Stimulated activated CD4-positive, alpha-beta T cell treated with anti-CD3 and anti-CD28 coated beads, Interleukin-1b, Interleukin-23, amount 100 ng/mL, for 48 hours (primary cell): ENCODE measurements at regions not wholly inside any gene's neighbourhood (a gene's known extent, or its start where the extent isn't known, plus 50 kb on each side); places are given as distances from the start of the nearest gene placed in this dataset.

Experiments used
- DNase-seq: peaks from one replicate; pipeline ENCODE4 v3.0.0-alpha.2; 2020

DNA sequence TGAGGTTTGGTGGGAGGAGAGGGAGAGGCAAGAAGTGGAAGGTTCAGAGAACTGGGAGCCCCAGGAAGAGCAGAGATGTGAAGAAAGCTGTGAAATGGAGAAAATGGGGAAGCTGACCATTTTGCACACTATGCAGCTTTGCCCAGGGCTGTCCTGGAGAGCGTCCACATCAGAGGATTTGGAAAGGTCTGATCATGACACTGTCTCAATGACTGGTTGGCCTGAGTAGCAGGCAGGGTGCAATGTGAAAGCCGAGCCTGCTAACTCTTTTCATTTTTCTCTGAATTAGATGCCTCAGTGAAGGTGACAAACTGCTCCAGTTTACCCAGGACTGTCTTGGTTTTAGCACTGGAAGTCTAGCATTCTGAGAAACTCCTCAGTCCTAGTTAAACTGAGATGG lies 330.1 kb upstream of the RPS6KA3 start:
- DNase-seq: no peak

DNA sequence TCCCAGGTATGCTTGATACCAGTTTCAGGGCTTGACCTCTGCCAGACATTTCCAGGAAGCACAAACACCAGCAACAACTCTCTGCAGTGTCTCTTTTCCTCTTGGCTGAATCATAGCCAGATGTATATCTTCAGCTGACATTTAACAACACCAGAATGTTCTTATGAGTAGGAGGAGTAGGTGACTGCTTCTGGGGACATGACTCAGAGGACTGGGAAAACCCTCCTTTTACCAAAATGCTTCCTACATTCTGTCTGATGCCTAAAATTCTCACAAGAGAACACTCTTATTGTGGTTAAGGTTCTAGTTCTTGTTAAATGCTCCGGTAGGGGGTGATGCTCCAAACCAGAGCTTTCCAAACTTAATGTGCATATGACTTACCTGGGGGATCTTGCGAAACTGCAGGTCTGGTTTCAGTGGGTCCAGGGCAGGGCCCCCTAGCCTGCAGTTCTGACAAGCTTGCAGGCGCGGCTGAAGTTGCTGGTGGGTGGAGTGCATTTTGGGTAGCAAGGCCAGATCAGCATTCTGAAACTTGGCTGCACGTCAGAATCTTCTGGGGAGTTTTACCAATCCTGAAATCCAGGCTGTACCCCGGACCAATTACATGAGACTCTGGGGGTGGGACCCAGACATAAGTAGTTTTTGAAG lies 329.3 kb upstream of the RPS6KA3 start:
- peak; percentile 68 for DNase-seq

DNA sequence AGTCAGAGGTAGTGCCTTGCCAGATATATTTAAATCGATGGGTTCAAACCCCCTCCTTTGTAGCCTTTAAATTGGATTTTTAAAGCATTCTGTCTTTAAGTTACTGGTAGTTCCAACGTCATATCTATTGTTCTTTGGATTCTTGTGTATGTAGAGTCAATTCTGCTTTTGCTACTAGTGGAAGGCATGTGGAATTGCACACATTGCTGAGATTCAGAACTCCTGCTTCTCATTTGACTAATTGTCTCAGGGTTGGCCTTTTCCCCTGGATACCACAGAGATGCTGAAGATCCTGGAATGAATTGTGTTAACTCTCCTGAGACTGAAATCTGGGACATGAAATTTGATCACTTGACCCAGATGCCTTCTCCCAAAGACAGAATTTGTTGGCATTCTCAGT lies 328.3 kb upstream of the RPS6KA3 start:
- no peak for DNase-seq

DNA sequence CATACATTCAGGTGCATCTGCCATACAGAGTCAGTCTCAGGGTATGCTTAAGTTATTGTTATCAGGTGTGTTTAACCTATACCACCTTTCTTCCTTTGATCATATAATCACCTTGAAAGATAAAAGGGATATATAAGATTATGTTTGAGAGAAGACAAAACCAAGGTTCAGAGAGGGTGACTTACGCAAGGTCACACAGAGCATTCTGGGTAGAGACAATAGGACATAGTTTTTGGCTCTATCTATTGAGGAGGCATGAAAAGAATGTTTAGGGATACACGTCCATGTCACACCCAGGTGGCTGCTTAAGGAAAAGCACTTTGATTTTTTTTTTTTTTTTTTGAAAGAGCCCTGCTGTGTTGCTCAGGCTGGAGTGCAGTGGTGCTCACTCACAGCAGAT lies 327.1 kb upstream of the RPS6KA3 start:
- no peak for DNase-seq

DNA sequence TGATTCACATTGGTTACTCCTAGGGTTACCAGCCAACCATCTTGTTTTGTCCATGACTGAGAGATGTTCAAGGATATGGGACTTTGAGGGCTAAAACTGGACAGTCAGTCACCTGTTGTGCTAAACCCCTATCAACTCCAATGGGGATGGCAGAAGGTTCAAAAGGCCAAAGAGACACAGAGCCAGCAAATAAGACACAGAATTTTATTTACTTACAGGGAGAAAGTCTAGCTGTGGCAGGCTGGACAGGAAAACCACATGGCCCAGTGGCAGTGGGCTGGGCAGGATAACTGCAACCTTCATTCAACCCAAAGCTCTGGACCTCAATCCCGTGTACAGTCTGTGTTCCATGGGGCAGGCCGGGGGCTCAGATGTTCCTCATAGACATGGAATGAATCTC lies 326.7 kb upstream of the RPS6KA3 start:
- DNase-seq: no peak

DNA sequence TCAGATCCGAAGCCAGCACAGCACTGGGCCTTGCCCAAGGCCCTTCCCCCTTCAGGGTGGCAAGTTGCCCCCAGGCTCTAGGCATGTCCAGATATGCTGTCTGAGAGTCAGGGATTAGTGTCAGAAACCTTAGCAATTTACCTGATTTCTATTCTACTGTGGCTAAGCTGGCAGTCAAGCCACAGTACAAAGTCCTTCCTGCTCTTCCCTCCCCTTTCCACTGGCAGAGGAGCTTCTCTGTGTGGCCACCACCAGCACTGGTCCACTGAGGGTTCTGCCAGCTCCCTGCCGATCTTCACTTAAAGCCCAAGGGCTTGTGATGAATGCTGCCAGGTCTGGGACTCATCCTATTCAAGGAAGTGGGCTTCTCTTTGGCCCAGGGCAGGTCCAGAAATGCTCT lies 324.5 kb upstream of the RPS6KA3 start:
- DNase-seq: no peak

DNA sequence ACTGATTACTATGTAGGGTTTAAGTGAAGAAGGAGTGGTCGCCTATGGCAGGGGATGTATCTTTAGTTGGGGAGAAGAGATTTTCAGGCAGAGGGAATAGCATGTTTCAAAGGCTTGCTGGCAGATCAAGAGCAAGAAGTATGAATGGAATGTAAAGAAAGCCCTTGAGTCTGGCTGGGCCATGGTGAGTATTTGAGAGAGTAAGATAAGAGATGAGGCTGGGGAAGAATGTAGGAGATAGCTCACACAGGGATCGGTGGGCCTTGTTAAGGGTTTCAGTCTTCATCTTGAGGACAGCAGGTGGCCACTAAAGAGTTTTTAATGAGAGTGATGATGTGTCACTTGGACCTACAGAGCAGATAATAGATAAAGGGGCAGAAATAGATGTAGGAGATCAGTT lies 319.1 kb upstream of the RPS6KA3 start:
- DNase-seq: no peak

DNA sequence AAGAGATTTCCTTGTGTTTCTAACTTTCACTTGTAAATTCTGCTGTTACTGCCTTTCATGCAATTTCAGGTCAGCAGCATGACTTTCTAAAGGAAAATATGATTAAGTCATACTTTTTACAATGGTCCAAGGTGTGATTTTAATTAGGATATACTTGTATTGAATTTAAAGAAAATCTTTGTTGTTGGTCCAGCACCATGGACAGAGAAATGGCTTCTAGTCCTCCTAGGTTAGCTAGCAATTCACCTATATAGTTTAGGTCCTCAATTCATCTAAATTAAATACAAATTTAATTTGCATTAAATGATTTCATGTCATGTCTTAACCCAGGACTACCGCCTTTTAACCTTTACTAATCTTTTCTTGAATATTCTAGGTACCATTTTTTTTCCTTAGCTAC lies 304.9 kb upstream of the RPS6KA3 start:
- DNase-seq: no peak

DNA sequence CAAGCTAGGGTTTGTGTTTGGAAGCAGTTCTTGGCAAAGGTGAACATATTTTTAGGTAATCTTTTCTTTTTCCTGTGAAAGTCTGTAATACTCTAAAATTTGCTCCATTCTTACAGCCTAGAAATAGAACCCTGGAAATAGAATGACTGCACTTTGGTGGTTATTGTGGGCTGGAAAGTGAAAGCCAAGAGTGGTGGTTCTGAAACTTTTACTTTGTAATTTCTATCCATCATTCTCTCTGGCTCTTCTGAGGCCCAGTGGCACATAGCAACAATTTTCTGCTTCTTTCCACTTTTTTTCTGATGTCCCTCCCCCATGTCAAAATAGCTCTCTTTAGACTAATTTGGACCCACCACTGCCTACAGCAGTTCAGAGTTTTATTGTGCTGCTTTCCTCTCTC lies 300.4 kb upstream of the RPS6KA3 start:
- no peak for DNase-seq

DNA sequence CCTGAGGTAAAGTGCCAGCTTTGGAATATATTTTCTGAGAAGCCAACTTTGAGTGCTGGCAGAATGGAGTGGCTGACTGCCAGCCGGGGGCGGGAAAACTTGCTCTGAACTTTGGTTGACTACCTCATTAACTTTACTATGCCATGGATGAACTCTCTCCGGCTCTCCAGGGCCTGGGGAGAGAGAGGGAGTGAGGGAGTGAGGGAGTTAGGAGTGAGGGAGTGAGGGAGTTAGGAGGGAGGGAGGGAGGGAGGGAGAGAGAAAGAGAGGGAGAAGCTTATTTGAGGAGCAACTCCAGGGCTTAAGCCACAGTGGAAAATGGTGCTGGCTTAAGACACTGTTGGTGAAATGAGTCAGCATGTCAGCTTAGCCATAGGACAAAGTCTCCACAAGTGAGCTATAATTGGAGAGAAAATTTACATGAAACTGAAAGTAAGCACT lies 280.9 kb upstream of the RPS6KA3 start:
- no peak for DNase-seq

DNA sequence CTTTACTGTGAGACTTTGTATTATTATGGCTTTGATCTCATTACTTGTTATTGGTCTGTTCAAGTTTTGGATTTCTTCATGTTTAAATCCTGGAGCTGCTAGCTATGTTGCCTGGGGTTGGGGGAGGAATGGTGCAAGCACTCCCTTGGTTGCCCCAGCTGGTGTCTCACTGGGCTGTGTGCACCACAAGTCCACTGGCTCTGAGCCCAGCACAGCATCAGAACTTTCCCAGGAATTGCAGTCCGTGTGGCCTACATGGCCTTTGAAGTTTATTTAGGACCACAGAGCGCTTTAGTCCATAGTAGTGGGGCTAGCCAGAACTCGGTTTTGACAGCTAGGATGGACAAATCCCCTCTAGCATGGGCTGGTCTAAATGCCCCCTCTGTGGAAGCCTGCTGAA lies 278.8 kb upstream of the RPS6KA3 start:
- no peak for DNase-seq

DNA sequence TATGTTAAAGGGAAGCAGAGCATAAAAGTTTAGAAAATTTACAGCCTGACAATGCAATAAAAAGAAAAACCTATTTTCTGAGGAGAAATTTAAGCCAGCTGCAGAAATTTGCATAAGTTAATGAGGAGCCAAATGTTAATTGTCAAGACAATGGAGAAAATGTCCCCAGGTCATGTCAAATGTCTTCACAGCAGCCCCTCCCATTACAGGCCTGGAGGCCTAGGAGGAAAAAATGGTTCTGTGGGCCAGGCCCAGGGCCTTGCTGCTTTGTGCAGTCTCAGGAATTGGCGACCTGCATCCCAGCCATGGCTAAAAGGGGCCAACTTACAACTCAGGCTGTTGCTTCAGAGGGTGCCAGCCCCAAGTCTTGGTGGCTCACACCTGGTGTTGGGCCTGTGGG lies 275.4 kb upstream of the RPS6KA3 start:
- DNase-seq: no peak

DNA sequence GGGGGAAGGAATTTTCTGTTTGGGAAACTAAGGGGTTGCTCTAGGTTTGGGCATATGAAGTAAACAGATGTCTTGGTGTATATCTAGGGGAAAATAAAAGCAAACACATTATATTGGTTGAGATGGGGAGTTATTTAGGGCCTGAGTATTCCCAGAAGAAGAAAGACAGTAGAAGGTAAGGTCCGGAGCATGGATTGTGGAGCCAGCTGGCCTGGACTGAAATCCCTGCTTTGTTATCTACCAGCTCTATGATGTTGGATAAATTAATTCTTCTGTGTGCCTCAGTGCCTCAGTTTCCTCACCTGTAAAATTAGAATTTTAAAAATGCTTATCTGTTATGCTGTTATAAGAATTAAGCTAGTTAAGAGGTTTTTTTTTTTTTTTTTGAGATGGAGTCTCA lies 272.3 kb upstream of the RPS6KA3 start:
- DNase-seq: no peak

DNA sequence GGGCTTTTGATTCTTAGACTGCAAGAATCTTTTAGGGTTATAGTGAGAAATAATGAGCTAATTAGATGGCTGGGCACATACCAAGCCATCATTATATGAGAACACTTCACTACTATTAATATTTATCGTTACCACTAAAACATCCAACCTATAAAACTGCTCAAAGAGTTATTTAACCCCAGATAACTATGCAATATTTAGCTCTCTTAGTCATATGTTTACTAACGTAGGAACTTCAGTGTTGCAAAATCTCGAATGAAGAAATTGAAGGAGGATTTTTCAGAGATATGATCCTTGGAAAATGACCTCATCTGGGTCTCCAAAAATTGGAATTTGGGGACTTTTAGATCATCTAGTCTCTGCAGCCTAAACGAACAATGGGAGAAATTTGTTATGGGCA lies 265.0 kb upstream of the RPS6KA3 start:
- DNase-seq: no peak

DNA sequence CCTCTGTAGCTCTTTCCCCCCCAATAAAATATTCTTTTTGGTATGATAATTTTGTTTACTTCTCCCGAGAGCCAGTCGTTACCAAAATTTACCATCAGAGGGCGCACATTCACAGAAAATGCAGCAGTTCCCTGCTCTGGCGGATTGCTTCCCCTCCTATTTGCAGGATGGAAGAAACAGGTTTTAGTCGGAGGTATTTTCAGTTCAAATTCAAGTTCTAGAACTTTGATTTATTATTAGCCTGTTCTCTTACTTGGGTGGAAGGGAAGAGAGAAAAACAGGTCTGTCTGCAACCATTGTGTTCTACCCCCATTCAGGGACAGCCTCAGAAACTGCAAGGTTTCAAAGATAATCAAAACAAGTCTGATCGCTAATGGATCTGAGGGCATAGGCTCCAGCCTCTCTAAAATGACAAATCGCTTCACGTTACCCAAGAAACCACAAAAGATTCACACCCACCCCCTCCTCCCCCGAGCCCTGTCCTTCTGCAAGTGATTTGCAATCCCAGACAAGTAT lies 263.8 kb upstream of the RPS6KA3 start:
- DNase-seq: peak; percentile 41

DNA sequence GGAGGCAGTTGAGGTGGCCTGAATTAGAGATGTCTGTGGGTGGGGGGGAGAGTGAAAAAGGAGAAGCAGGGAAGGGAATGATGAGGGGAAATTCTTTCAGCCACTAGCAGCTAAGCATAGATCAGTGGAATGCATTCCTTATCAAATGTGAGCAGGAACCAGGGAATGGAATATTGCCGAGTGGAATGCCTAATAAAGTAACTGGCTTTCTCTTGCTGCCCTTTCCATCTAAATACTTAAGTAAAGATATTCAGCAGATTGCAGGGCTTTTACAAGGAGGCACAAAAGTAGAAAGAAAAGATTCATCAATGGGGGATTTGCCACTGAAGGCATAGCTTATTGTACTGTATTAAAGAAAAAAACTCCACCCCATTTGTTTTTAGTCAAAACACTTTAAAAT lies 263.0 kb upstream of the RPS6KA3 start:
- no peak for DNase-seq

DNA sequence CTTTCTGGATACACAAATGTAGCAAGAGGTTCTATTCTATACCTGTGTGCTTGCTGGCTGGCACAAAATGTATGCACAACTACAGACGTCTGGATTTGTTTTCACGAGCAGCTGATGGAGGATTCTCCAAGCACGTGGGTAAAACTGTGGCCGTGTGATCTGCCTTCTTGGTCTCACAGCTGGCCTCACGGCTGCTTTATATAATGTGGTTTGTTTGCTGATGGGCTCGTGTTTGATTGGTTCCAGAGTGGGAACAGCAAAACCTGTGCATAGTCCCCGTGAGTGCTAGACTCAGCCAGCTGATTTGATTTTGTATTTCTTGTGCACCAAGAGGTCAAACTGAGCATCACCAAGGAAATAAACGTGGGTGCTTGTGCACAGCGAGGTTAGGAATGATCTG lies 262.6 kb upstream of the RPS6KA3 start:
- DNase-seq: no peak

DNA sequence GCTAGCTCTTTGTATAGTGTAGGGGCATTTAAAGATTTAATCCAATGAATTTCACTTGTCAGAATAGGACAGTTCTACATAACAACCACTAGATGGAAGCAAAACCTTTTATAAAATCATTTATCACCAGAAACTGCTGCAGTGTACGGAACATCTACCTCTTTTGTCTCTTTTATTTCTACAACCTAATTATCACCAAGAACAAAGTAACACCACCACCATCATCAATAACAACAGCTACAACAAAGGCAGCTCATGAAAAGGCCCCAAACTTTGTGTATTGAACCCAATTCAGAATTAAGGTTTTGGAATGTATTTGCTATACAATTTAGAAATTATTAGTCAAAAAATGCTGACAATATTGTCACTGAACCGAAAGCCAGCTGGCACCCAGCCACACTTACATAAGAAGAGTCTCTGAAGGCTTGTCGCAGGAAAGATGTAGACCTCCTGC lies 260.9 kb upstream of the RPS6KA3 start:
- DNase-seq: no peak

DNA sequence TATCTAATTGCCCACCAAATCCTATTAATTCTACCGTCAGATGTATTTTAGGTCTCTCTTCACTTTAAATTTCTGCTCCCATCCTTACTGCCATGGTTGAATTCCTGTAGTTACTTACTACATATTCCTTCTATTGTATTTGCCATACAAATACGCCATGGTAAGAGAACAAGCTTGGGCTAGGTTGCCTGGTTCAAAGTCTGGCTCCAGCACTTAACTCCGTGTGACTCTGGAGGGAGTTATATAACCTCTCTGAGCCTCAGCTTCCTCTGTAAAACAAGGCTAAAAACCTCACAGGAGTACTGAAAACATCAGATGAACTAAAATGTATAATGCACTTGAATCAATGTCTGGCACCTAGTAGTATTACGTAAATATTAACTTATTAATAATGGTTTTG lies 260.3 kb upstream of the RPS6KA3 start:
- DNase-seq: no peak

DNA sequence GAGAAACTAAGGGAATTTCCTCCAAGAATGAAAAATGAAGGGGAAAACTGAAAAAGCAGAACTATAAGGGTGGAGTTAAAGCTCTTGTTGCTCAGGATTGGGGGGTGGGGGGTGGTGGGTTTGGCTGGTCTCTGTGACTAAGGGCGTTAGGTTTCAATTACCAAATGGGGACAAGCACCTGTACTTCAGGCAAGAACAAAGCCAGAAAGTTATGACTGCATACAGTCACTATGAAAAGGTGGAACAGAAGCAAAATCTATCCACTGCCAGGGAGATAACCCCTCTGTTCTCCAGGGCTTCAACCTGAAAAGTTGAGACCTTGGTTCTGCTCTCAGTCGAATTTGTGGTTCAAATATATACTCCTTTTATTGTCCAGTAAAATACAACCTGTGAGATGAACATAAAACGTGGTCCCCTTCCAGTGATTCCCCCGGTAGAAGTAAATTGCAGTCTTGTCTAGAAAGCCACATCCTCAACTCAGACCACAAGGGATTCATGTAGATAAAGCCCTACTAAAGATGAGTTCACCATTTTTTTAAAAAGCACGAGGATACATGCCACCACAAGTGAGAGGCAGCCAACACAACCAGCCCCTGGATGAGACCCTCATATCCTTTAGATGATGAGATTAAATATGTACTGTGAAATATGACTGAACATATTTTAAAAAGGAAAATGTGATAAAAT lies 257.1 kb upstream of the RPS6KA3 start:
- DNase-seq: no peak

DNA sequence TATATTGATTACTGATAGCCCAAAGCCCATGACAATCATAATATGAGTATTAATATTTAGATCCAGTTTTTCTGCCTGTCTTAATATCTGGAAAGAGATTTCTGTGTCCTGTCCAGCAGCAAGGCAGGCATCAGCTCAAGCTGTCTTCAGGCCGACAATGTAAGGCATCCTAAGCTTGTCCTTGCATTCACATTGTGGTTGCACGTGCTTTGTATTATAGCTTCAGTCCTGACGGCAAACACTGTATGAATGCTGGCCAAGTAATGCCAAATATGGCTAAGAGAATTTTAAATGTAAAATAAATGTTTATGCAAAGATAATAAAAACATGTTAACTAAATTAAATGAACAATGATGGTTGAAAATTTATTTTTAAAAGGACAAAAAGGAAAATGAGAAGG lies 255.7 kb upstream of the RPS6KA3 start:
- no peak for DNase-seq

DNA sequence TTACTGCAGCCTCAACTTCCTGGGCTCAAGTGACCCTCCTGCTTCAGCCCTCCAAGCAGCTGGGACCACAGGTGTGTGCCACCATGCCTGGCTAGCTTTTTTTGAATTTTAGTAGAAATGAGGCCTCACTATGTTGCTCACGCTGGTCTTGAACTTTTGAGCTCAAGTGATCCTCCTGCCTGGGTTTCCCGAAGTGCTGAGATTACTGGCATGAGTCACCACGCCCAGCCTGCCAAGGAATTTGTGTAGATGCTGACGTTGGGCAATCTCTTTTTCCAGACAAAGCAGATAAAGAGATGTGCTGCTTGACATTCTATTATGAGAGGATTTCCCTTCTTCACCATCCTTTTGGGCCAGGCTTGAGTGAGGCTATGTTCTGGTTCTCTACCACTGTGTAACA lies 254.5 kb upstream of the RPS6KA3 start:
- DNase-seq: no peak

DNA sequence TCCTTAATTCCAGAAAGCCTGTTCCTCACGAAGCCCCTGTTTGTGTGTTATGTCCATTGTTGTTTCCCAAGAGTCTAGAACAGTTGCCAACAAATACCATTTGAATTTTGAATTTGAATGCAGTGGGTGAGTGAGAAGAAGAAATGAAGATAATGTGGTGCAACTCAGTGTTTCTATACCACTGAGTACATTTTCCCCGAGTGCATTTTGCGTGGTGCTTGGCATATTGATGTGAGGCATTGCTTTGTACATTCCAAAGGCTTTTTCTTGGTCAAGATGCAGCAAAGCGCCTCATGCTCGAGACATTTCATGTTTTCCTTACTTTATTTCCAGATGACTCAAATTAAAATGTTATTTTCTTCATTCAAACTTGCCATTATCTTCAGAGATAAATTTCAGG lies 253.1 kb upstream of the RPS6KA3 start:
- no peak for DNase-seq

DNA sequence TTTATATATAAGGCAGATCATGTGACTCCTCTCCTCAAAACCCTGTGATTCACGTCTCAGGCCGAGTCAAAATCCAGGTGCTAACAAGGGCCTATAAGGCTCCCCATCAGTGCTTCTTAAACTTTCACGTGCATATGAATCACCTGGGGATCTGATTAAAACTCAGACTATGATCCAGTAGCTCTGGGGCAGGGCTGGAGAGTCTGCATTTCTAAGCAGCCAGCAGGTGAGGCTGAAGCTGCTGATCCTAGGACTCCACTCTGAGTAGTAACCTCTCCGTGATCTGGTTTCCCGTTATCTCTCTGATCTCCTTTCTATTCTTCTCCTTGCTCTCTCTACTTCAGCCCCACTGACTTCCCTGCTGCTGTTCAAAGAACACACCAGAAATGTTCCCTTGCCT lies 252.4 kb upstream of the RPS6KA3 start:
- DNase-seq: no peak

DNA sequence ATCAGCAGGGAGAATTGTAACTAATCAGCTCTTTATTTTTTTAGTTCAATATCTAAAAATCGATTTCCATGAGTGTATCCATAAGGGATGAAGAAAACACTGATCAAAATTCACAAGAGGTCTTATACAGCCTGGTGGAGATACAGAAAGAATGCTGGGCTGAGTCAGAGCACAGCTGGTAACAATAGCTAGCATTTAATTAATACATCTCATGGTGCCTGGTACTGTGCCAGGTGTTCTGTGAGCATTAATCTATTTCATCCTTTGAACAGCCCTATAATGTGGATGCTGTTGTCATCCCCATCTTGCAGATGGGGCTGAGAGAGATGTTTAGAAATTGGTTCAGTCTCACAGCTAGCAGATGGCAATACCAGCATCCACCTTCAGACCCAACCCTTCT lies 250.9 kb upstream of the RPS6KA3 start:
- no peak for DNase-seq
